HT-29 (cell line): ENCODE measurements at regions not wholly inside any gene's neighbourhood (a gene's known extent, or its start where the extent isn't known, plus 50 kb on each side); places are given as distances from the start of the nearest gene placed in this dataset.

Source experiments
- DNase-seq: peaks from one replicate; pipeline ENCODE4 v3.0.0-alpha.2; 2015; ENCODE audit warnings: low spot score

DNA sequence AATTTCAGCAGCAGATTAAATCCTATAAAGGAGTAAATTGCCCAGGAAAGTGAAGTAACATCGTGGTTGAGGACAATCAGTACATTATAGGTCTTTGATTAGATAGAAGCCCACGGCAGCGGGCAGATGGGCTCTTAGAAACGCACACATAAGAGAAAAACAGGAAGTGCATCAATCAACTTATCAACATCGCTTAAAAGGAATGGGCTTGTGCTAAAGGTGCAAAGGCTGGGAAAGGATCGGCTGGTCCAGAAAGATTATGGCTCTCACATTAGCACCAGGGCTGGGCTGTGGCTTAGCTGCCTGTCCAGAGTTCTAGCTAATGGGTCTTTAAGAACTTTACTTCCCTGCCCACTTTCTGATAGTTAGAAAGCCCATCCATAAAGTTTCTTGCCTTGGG, 292.0 kb upstream of the TNRC6C start:
- DNase-seq, result no peak

DNA sequence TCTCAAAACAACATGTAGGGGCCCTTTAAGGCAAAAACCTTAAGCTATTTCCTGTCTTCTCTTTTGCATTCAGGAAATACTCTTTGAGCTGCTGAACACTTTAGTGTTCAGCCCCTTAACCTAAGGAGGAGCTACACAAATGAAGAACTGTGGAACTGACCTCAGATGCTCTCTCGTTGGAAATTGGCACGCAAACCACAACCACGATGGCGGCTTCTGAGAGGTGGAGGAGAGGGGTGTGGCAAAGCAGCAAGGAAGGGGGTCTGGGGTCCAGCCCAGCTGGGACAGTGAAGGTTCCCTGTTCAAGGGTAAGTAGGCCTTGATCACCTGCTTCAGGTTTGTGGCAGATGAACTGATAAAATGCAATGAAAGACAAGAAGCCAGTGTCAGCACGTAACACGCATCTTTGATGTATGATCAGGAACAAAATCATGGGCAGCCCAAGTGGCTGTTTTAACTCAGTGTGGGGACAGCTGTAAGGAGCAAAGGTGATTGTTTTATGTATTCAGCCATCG, 291.6 kb upstream of the TNRC6C start:
- DNase-seq, result no peak

GRCh38 chr17:77667478-77667877, 291.0 kb upstream of the TNRC6C start:
- DNase-seq, result no peak

- no peak for DNase-seq
Measured at GRCh38 chr17:77668518-77668917, 290.0 kb upstream of the TNRC6C start.

GRCh38 chr17:77670173-77670572, 288.3 kb upstream of the TNRC6C start:
- no peak for DNase-seq

DNA sequence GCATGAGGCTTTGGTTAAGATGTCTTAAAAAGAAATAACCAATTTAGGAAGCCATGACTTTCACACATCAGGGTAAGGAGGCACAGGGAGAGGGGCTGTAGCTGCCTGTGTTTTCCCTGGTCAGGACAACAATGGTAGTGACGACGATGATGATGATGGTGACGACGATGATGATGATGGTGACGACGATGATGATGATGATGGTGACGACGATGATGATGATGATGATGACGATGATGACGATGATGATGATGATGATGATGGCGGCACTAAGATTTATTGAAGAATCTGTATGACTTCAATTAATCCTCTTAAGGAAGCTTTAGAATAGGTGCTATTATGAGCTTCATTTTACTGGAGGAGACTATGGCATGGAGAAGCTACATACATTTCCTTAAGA, 284.1 kb upstream of the TNRC6C start:
- no peak for DNase-seq

GRCh38 chr17:77675411-77675810, 283.1 kb upstream of the TNRC6C start:
- no peak for DNase-seq

GRCh38 chr17:77675816-77676215, 282.7 kb upstream of the TNRC6C start:
- DNase-seq, result no peak

GRCh38 chr17:77676237-77676661, 282.3 kb upstream of the TNRC6C start:
- no peak for DNase-seq

DNA sequence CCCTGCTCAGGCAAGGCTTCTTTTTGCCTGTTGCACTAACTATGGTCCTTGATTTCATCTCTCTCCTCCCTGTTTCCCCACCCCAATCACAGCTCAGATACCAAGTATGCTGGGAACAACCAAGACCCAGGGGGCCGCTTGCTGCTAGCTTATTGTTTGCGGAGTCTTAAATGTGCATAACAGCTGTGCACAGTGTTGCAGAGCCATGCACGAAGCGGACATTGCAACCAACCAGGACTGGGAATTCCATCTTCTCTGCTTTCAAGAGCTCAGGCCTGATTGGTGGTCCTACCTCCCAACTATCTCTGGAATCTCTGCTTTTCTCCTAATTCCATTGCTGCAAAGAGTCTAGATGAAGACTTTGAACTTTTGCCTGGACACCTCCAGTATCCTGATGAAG, 281.3 kb upstream of the TNRC6C start:
- DNase-seq, result no peak

- DNase-seq, result no peak
Measured at GRCh38 chr17:77677630-77678029, 280.9 kb upstream of the TNRC6C start.

DNA sequence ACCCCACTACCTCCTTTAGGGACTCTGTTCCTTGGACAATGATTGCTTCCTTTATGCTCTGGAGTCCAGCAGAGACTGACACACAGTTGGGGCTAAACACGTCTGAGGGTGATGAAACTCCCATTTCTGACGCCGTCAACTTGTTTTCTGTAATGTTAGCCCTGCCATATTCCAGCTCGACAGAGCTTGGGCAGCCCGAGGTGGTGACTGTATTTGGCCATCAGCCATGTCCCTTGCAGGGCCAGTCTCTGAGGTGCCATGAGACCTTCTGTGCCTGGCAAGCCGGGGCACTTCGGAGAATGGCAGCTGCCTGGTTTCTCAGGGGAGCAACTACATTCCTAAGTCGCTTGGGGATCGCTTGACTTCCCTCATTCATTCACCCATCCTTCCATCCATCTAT, 278.9 kb upstream of the TNRC6C start:
- DNase-seq, result no peak

- DNase-seq, result no peak
Measured at GRCh38 chr17:77681861-77682260, 276.6 kb upstream of the TNRC6C start.

DNA sequence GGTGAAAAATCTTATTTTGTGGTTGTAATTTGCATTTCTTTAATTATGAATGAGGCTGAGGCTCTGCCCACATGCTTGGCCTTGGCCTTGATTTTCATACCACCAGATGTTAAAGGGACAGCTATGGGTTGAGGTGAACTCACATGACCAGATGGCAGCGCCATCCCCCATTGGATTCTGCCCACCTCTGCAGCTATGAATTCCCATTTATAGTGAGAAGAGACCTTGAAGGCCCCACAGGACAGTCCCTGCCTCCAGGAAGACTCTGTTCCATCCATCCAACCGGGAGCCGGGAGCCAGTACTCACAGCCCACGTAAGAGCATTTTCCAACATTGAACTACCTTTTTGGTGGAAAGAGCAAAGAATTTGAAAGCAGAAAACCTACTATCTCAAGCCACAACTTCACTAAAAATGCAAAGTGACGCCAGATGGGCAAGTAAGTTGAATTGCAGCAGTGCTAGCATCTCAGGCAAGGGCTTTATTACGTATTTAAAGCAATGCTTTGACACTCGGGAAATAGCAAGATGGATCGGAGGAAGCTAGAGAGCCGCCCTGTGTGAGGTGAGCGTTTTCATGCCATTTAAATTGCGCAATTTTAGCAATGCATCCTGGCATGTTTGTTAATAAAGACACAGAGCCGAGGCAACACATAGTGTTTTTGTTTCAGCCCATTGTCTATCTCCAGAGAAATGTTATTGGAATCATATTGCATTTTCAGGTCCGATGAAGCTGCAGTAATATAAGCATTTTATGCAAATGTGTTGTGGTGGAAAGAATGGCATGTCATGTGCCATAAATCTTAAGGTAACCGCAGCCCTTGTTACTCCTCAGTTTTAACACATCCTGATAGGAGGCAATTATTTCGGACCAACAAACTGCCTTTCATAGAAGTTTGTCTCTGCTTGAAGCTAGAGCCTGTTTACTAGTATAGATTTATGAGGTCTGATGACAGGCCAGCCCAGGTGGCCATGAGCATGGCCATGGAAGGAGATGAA, 273.4 kb upstream of the TNRC6C start:
- no peak for DNase-seq

- no peak for DNase-seq
Measured at GRCh38 chr17:77685881-77686486, 272.5 kb upstream of the TNRC6C start.

GRCh38 chr17:77686903-77687302, 271.6 kb upstream of the TNRC6C start:
- DNase-seq, result no peak

GRCh38 chr17:77687417-77687816, 271.1 kb upstream of the TNRC6C start:
- DNase-seq, result no peak

DNA sequence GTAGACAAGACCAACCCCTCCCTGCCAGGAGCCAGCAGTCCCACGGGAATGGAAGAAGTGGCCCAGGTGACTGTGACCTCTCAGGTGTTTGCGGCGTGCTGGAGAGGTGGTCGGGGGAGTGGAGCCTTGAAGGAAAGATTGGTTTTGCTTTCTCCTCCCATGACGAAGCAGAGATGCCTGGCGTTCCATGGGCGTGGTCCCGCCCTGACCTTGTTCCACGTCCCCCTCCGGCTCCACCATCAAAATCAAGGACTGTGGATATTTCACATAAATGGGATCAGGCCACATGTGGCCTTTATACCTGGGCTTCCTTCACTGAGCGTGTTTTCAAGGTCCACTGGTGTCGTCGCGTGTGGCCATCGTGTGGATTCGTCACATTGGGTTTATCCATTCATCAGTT, 270.6 kb upstream of the TNRC6C start:
- no peak for DNase-seq

DNA sequence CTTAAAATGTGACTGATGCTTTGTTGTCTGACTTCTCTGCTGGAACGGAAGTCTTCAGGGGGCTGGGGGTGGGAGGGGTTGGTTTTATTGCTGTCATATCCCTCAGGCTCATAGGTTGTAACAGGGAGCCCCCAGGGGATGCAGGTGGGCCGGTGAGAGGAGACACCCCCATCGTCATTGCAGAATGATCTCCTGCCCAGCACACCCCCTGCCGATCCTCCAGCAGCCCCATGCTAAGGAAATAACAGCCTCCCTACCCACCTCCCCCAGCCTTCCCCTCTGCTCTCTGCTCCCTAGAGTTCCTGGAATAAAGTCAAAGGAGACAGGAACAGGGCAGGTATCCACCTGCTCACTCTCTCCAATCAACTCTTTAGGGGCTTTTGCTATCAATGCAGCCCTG, 270.1 kb upstream of the TNRC6C start:
- DNase-seq, result no peak

GRCh38 chr17:77690271-77691161, 268.0 kb upstream of the TNRC6C start:
- DNase-seq, result no peak

DNA sequence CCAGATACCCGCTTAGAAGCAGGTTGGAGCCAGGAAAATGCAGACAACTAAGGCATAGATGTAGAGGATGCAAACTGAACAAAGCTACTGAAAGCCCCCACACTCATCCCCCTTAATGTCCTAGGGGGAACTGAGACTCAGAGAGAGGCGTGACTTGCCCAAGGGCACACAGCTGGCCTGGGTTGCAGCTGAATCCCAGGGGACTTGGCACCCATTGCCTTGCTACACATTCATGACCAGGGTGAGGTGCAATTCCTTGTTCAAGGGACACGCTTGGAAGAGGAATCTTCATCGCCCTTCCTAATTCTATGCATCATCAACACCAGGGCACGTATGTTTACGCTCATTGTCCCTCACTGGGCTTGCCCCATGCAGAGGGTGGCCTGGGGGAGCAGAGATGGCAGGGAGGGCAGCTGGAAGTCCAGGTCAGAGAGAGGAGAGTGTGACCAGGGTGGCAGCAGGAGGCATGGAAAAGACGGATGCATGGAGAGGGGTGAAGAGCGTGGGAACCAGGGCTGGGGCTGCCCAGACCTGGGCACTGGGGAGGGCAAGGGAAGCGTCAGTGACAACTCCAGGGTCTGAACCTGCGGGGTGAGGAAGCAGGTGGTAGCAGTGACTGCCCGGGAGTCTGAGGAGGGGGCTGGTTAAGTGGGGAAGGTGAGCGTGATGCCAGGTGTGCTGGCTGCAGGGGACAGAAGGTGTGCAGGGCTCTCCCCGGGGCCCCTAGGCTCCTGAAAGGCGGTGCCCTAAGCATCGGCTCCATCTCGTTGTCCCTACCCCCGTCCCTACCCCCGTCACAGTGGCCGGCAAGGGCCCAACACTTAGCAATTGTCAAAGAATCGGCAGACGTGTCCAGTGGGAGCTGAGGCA, 267.1 kb upstream of the TNRC6C start:
- DNase-seq, result no peak
